Lower lobe of right lung (tissue), 2 donors: ENCODE measurements at regions not wholly inside any gene's neighbourhood (a gene's known extent, or its start where the extent isn't known, plus 50 kb on each side); places are given as distances from the start of the nearest gene placed in this dataset.

ENCODE experiments used
- ATAC-seq, 2 donors: fragments of 200-7000 bp; cut with Tn5 transposase; one replicate each; pipeline ENCODE4 v1.9.1; 2020 to 2022; ENCODE audit warnings: mild to moderate bottlenecking in 2 of 2, moderate library complexity in 2 of 2
- DNase-seq: peaks from one replicate; pipeline ENCODE4 v3.0.0-alpha.2; 2020
- H3K27ac ChIP-seq: fragments of 200-600 bp; one replicate; pipeline ENCODE4 v1.8.0; 2022
- H3K27me3 ChIP-seq: fragments of 200-600 bp; one replicate; pipeline ENCODE4 v1.8.0; 2022; ENCODE audit warnings: low read depth
- H3K36me3 ChIP-seq: fragments of 200-600 bp; one replicate; pipeline ENCODE4 v1.8.0; 2022; ENCODE audit warnings: mild to moderate bottlenecking
- H3K4me1 ChIP-seq: fragments of 200-600 bp; one replicate; pipeline ENCODE4 v1.8.0; 2022
- H3K4me3 ChIP-seq: fragments of 200-600 bp; one replicate; pipeline ENCODE4 v1.8.0; 2022; ENCODE audit warnings: mild to moderate bottlenecking
- H3K9me3 ChIP-seq: fragments of 200-600 bp; one replicate; pipeline ENCODE4 v1.8.0; 2022
- intact Hi-C: fragments of 100-400 bp; cut with DNase I; formaldehyde crosslinking; loops from one replicate; pipeline ENCODE4 v1.11.0; 2022
- TF ChIP-seq, protein P1 (sequence below): fragments of 200-600 bp; IDR thresholded peaks from one replicate; pipeline ENCODE4 v1.8.0; 2022; ENCODE audit warnings: antibody characterized with exemption, mild to moderate bottlenecking
- donor health status: DM: no; HTN: yes; CAD: no; lungs with severe emphysema.

DNA sequence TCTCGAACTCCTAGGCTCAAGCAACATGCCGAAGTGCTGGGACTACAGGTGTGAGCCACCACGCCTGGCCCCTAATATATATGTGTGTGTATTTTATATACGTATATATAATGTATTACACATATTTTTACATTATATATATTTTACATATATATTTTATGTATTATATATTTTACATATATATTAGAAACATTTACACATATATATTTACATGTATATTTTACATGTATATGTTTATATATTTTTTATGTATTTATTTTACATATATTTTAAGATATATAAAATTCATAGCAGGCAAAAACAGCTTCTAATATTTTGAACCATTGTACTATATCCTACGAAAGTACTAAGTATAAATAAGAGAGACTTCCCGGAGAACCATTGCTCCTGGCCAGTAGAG lies 455.1 kb downstream of the XYLT1 start:
- no peak overlapping the region for H3K4me3 ChIP-seq

DNA sequence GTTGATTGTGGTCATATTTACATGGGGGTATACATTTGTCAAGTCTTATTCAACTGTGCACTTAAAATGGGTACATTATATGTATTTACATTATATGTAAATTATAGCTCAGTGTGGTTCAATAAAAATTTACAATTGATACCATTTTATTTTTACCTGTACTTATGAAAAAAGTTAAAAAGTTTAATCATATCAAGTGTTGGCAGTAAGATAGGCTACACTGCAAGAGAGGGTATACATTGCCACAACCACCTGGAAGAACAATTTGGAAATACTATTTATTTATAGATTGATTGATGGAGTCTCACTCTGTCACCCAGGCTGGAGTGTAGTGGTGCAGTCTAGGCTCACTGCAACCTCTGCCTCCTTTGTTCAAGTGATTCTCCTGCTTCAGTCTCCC lies 453.3 kb downstream of the XYLT1 start:
- no peak for DNase-seq
- Histone ChIP-seq H3K9me3 (peaks cover 9% of the 10 kb centered on the region), H3K4me3 (no peak overlapping the region), H3K27me3 (peaks cover 4% of the 10 kb centered on the region), H3K27ac (no peak overlapping the region), H3K36me3 (no peaks in the 10 kb centered on the region), H3K4me1 (no peaks in the 10 kb centered on the region)
- intact Hi-C loops: no loop called here
- no peak for ATAC-seq
- TF ChIP-seq, protein P1, sequence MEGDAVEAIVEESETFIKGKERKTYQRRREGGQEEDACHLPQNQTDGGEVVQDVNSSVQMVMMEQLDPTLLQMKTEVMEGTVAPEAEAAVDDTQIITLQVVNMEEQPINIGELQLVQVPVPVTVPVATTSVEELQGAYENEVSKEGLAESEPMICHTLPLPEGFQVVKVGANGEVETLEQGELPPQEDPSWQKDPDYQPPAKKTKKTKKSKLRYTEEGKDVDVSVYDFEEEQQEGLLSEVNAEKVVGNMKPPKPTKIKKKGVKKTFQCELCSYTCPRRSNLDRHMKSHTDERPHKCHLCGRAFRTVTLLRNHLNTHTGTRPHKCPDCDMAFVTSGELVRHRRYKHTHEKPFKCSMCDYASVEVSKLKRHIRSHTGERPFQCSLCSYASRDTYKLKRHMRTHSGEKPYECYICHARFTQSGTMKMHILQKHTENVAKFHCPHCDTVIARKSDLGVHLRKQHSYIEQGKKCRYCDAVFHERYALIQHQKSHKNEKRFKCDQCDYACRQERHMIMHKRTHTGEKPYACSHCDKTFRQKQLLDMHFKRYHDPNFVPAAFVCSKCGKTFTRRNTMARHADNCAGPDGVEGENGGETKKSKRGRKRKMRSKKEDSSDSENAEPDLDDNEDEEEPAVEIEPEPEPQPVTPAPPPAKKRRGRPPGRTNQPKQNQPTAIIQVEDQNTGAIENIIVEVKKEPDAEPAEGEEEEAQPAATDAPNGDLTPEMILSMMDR: no peak

More for the DNA sequence above, 455.1 kb downstream of the XYLT1 start:
- no peak for DNase-seq
- no peaks in the 10 kb centered on the region for H3K36me3 ChIP-seq
- intact Hi-C loops: no loop called here
- H3K27me3 ChIP-seq: peaks cover 4% of the 10 kb centered on the region
- TF ChIP-seq, protein P1: no peak
- H3K4me1 ChIP-seq: no peaks in the 10 kb centered on the region
- no peak overlapping the region for H3K27ac ChIP-seq
- peaks cover 9% of the 10 kb centered on the region for H3K9me3 ChIP-seq
- no peak for ATAC-seq

DNA sequence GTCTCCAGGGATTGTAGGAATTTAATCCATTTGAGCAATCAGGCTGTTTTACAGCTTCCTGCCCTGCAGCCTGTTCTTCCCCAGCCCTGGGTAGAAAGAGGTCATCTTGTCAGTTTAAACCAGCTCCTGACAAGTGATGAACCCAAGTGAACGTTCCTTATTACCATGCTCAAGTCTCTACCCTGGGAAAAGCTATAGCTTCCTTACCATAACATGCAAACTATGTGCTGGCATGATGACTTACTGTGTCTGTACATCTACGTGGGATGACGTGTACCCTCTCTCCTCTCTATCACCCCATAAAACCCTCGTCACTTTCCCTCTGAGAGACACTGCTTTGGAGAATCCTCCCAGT lies 452.2 kb downstream of the XYLT1 start:
- TF ChIP-seq, protein P1: no peak
- no peak for DNase-seq
- Histone ChIP-seq H3K9me3 (peaks cover 9% of the 10 kb centered on the region), H3K4me3 (no peak overlapping the region), H3K27me3 (peaks cover 4% of the 10 kb centered on the region), H3K27ac (no peak overlapping the region), H3K4me1 (no peaks in the 10 kb centered on the region), H3K36me3 (no peaks in the 10 kb centered on the region)
- no peak for ATAC-seq
- intact Hi-C loops: no loop called here

DNA sequence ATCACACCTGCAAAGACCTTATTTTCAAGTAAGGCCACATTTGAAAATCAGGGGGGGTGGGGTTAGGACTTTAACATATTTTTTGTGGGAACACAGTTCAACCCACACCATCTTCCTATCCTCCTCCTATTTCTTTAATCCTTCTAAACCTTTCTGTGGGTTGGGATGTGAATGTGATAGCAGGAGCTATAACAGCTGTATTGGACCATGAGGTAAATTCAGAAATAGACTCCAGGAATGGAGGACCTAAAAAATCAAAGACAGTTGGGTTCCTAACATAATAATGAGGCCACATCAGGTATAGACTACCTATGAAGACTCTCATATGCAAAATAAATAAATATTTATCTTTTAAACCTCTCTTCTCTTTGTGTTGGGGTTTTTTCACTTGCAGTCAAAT lies 451.4 kb downstream of the XYLT1 start:
- TF ChIP-seq, protein P1: no peak
- DNase-seq: no peak
- no peaks in the 10 kb centered on the region for H3K36me3 ChIP-seq
- peaks cover 4% of the 10 kb centered on the region for H3K27me3 ChIP-seq
- no peaks in the 10 kb centered on the region for H3K4me1 ChIP-seq
- H3K4me3 ChIP-seq: no peak overlapping the region
- no peak for ATAC-seq
- H3K27ac ChIP-seq: no peak overlapping the region
- intact Hi-C loops: no loop called here
- H3K9me3 ChIP-seq: peaks cover 9% of the 10 kb centered on the region

DNA sequence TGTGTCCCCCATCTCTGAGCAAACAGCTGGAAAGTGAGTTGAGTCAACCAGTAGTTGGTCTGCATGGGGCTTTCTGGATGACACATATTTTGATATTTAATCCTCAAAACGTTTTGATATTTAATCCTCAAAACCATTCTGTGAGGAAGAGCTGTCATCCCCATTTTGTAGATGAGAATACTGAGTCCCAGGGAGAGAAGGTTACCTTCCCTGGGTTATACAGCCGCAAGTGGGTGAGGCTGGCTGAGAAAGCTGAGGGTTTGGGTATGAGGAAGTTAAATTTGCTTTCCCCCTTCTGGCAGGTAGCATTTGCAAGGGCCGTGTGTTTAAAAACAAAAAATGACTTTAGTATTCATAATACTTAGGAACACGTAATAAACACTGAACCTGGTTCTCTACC lies 447.2 kb downstream of the XYLT1 start:
- TF ChIP-seq, protein P1: no peak
- H3K27me3 ChIP-seq: peaks cover 4% of the 10 kb centered on the region

DNA sequence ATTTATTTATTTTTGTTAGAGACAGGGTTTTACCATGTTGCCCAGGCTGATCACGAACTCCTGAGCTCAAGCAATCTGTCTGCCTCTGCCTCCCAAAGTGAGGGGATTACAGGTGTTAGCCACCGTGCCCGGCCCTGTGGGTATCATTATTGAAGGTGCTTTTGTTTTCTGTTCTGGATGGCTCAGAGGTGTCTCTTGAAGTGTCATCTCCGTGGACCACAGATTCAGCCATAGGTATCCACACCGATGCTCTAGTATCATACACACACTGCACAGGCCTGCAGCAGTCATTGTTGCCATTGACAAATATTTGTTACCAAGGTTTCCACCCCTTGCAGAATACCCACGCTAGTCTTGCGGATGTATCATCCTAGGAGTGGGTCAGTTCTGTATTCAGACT lies 446.2 kb downstream of the XYLT1 start:
- Histone ChIP-seq H3K27me3 (peaks cover 4% of the 10 kb centered on the region), H3K4me1 (no peaks in the 10 kb centered on the region), H3K9me3 (no peaks in the 10 kb centered on the region), H3K36me3 (no peaks in the 10 kb centered on the region), H3K27ac (no peak overlapping the region), H3K4me3 (no peak overlapping the region)
- intact Hi-C loops: no loop called here
- TF ChIP-seq, protein P1: no peak
- DNase-seq (no peak), ATAC-seq (no peak)

More for the DNA sequence above, 447.2 kb downstream of the XYLT1 start:
- Histone ChIP-seq H3K36me3 (no peaks in the 10 kb centered on the region), H3K4me1 (no peaks in the 10 kb centered on the region), H3K9me3 (no peaks in the 10 kb centered on the region), H3K4me3 (no peak overlapping the region), H3K27ac (no peak overlapping the region)
- DNase-seq (no peak), ATAC-seq (no peak)
- intact Hi-C loops: no loop called here
